Retinal pigment epithelial cell (primary cell): ENCODE measurements at regions not wholly inside any gene's neighbourhood (a gene's known extent, or its start where the extent isn't known, plus 50 kb on each side); places are given as distances from the start of the nearest gene placed in this dataset.
"Not testable (repeated sequence)": the region's sequence is repeated elsewhere in the genome, so short reads cannot be mapped to it uniquely, and the experiment has no call there.

Source experiments
- DNase-seq: peaks from one replicate; pipeline ENCODE4 v3.0.0-alpha.2; 2010; ENCODE audit warnings: low read depth
- H3K4me3 ChIP-seq: 2 replicates; pipeline ENCODE4 v1.5.1; 2011; ENCODE audit warnings: mild to moderate bottlenecking, low read length, control low read depth, moderate library complexity
- CTCF ChIP-seq: conservative IDR thresholded peaks from 2 replicates; pipeline ENCODE4 v1.5.1; 2011; ENCODE audit warnings: low read depth, low read length, control low read depth, inconsistent platforms

- no peak for DNase-seq
- no peak for TF ChIP-seq CTCF
- no peak overlapping the region for H3K4me3 ChIP-seq
These were observed 97.8 kb upstream of the KLHL14 start for GRCh38 chr18:32870611-32871010.

GRCh38 chr18:32868406-32868805 lies 95.6 kb upstream of the KLHL14 start:
- H3K4me3 ChIP-seq = no peak overlapping the region
- TF ChIP-seq CTCF = no peak
- no peak for DNase-seq

- H3K4me3 ChIP-seq = no peak overlapping the region
- DNase-seq = no peak
- no peak for TF ChIP-seq CTCF
These were observed 95.1 kb upstream of the KLHL14 start for GRCh38 chr18:32867936-32868335.

- no peak for DNase-seq
- H3K4me3 ChIP-seq = no peak overlapping the region
- TF ChIP-seq CTCF = no peak
These were observed 94.5 kb upstream of the KLHL14 start for GRCh38 chr18:32867330-32867729.

- H3K4me3 ChIP-seq, DNase-seq: not testable (repeated sequence)
These were observed 89.2 kb upstream of the KLHL14 start for GRCh38 chr18:32862031-32862430.

GRCh38 chr18:32851936-32852335 lies 79.1 kb upstream of the KLHL14 start:
- no peak overlapping the region for H3K4me3 ChIP-seq
- no peak for DNase-seq
- no peak for TF ChIP-seq CTCF

GRCh38 chr18:32848826-32849225 lies 76.0 kb upstream of the KLHL14 start:
- no peak for DNase-seq
- no peak for TF ChIP-seq CTCF
- H3K4me3 ChIP-seq = no peak overlapping the region

- peak overlapping the region; percentile 7 for H3K4me3 ChIP-seq
- peak; percentile 15 for TF ChIP-seq CTCF
- peak; percentile 32 for DNase-seq
These were observed 74.9 kb upstream of the KLHL14 start for GRCh38 chr18:32847691-32848090.
